PFSK-1 (cell line): ENCODE measurements at regions not wholly inside any gene's neighbourhood (a gene's known extent, or its start where the extent isn't known, plus 50 kb on each side); places are given as distances from the start of the nearest gene placed in this dataset.

Experiments
- POLR2AphosphoS5 ChIP-seq: IDR thresholded peaks from 2 replicates; pipeline ENCODE4 v1.6.1; 2012; ENCODE audit warnings: low read depth, mild to moderate bottlenecking, control low read depth, low read length, moderate library complexity
- REST ChIP-seq, 2 experiments: IDR thresholded peaks; 2 replicates each; pipeline versions ENCODE4 v1.6.1 to v1.8.0; 2011 to 2012; ENCODE audit warnings: low read depth in 2 of 2, low read length in 2 of 2, control low read depth in 1 of 2, inconsistent platforms in 1 of 2, mild to moderate bottlenecking in 1 of 2, moderate library complexity in 1 of 2; ENCODE audit not compliant: insufficient read depth in 1 of 2
- SIN3A ChIP-seq: IDR thresholded peaks from 2 replicates; pipeline ENCODE4 v1.6.1; 2012; ENCODE audit warnings: mild to moderate bottlenecking, low read length, moderate library complexity, borderline replicate concordance; ENCODE audit not compliant: insufficient read depth
- TAF1 ChIP-seq: IDR thresholded peaks from 2 replicates; pipeline ENCODE4 v1.6.1; 2012; ENCODE audit warnings: low read length, control low read depth, borderline replicate concordance; ENCODE audit not compliant: insufficient read depth

- no peak for TF ChIP-seq POLR2AphosphoS5
- no peak for TF ChIP-seq REST (IDR thresholded peaks at IDR 0.05; ENCODE audit: insufficient read depth in 1 of 2, low read depth in 2 of 2, low read length in 2 of 2)
- no peak for TF ChIP-seq SIN3A
- TF ChIP-seq TAF1, result no peak
These were observed 556.3 kb upstream of the ANO3 start for GRCh38 chr11:25775603-25776002.
